ENCODE measurements at regions not wholly inside any gene's neighbourhood (a gene's known extent, or its start where the extent isn't known, plus 50 kb on each side); places are given as distances from the start of the nearest gene placed in this dataset.
A peak's percentile ranks its signal among the peaks of the same experiment; 100 is the strongest.

- DNase-seq (ENCODE audit: low spot score): no peak
Observed at GRCh38 chr10:91137822-91138221, 82.6 kb upstream of the PCGF5 start.

GRCh38 chr10:91140995-91141549, 79.4 kb upstream of the PCGF5 start:
- no peak for DNase-seq (ENCODE audit: low spot score)

GRCh38 chr10:91144961-91145360, 75.5 kb upstream of the PCGF5 start:
- no peak for DNase-seq (ENCODE audit: low spot score)

- DNase-seq (ENCODE audit: low spot score): no peak
Observed at GRCh38 chr10:91146146-91146545, 74.3 kb upstream of the PCGF5 start.

- no peak for DNase-seq (ENCODE audit: low spot score)
Observed at GRCh38 chr10:91149550-91149949, 70.9 kb upstream of the PCGF5 start.

GRCh38 chr10:91150631-91151030, 69.8 kb upstream of the PCGF5 start:
- DNase-seq (ENCODE audit: low spot score): no peak

GRCh38 chr10:91153508-91153907, 67.0 kb upstream of the PCGF5 start:
- no peak for DNase-seq (ENCODE audit: low spot score)

GRCh38 chr10:91154842-91155241, 65.6 kb upstream of the PCGF5 start:
- no peak for DNase-seq (ENCODE audit: low spot score)

GRCh38 chr10:91156196-91156595, 64.3 kb upstream of the PCGF5 start:
- DNase-seq (ENCODE audit: low spot score): no peak

GRCh38 chr10:91159254-91159783, 61.1 kb upstream of the PCGF5 start:
- DNase-seq (ENCODE audit: low spot score): no peak

GRCh38 chr10:91162050-91162494, 58.4 kb upstream of the PCGF5 start:
- DNase-seq (ENCODE audit: low spot score): peak; percentile 17

- DNase-seq (ENCODE audit: low spot score): peak; percentile 66
Observed at GRCh38 chr10:91162495-91163268, 57.8 kb upstream of the PCGF5 start.

GRCh38 chr10:91163269-91163868, 57.1 kb upstream of the PCGF5 start:
- DNase-seq (ENCODE audit: low spot score): peak; percentile 52

GRCh38 chr10:91163869-91164474, 56.5 kb upstream of the PCGF5 start:
- DNase-seq (ENCODE audit: low spot score): peak; percentile 78

GRCh38 chr10:91164520-91165065, 55.9 kb upstream of the PCGF5 start:
- no peak for DNase-seq (ENCODE audit: low spot score)

GRCh38 chr10:91167406-91167805, 53.1 kb upstream of the PCGF5 start:
- no peak for DNase-seq (ENCODE audit: low spot score)

GRCh38 chr10:91170418-91170817, 50.0 kb upstream of the PCGF5 start:
- no peak for DNase-seq (ENCODE audit: low spot score)
